HG03097 (cell line): ENCODE measurements at regions not wholly inside any gene's neighbourhood (a gene's known extent, or its start where the extent isn't known, plus 50 kb on each side); places are given as distances from the start of the nearest gene placed in this dataset.
"Not testable (repeated sequence)": the region's sequence is repeated elsewhere in the genome, so short reads cannot be mapped to it uniquely, and the experiment has no call there.

Experiments used
- ATAC-seq: cut with Tn5 transposase; IDR thresholded peaks from one replicate; pipeline ENCODE4 v1.9.1; 2021; ENCODE audit not compliant: unreplicated experiment, low FRiP score

- not testable (repeated sequence) for ATAC-seq
These were observed 249.8 kb upstream of the USP15 start for GRCh38 chr12:62010331-62010906.

GRCh38 chr12:62010973-62011372 lies 249.2 kb upstream of the USP15 start:
- not testable (repeated sequence) for ATAC-seq

GRCh38 chr12:62014330-62014729 lies 245.9 kb upstream of the USP15 start:
- ATAC-seq = no peak

DNA sequence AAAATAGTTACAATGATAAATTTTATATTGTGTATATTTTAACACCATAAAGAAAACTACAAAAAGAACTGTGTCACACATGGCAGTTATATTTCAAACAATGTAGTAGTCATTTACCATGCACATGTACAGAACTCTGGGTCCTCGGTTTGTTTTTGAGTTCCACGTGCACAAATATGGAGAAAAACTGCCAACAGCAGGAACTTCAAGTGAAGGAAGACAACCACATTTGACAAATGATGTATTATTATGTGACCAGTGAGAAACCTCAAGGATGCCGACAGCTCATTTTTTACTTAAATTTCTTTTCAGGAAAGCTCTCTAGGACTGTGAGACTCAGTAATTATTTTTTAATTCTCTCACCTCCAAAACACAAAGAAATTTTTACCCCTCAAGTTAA lies 244.2 kb upstream of the USP15 start:
- no peak for ATAC-seq

DNA sequence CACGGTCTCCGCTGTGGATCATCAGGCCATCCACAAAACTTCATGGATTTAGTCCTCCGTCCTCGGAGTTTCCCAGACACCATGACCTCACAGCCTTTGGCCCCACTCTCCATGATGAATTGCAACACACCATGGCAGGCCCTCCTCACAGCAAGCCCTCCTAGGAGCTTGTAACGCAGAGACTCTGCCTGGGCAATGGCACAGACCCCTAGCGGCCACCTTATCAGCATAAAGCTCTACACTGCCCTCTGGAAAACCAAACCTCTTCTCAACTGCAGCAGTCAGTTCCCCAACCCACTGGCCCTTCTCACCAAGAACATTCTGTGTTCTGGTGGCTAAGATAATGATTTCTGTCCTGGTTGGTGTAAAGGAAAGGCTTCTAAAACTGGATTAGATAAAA lies 238.4 kb upstream of the USP15 start:
- no peak for ATAC-seq

GRCh38 chr12:62028536-62028935 lies 231.7 kb upstream of the USP15 start:
- no peak for ATAC-seq

- no peak for ATAC-seq
These were observed 227.3 kb upstream of the USP15 start for GRCh38 chr12:62032870-62033269.

GRCh38 chr12:62044450-62045135 lies 215.6 kb upstream of the USP15 start:
- no peak for ATAC-seq

DNA sequence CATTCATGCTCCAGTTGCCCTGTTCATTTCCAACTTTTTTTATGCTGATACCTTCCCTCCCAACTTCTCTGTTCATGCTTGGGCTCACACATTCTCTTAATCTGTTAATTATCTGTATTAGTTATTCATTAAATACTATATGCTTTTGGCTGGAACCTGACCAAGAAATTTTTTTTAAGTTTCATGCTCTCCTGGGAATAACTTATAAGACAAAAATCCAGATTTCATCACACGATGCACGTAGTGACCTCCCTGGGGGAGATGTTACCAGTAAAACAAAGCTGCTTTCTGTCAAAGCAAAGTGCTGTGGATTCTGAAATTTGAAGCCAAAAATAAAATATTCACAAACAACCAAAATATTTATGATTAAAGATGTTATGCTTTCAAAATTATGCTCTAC lies 215.0 kb upstream of the USP15 start:
- ATAC-seq = no peak

GRCh38 chr12:62050785-62051184 lies 209.4 kb upstream of the USP15 start:
- ATAC-seq = no peak

DNA sequence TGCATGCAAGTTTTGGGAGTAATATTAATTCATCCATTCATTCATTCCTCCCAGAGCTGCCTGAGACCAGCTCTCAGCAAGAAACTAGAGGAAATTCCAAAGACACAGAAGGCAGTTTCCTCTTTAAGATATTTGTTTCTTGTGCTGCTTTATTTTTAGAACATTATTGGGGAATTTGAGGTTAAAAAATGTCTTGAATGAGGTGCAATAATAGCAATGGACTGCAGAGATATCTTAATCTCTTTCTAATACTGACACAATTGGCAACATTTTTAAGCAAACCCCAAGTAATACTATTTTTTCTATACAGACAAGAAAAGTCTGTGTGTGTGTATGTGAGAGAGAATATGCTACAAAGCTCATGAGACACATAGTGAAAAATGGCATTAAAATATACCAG lies 190.2 kb upstream of the USP15 start:
- no peak for ATAC-seq

DNA sequence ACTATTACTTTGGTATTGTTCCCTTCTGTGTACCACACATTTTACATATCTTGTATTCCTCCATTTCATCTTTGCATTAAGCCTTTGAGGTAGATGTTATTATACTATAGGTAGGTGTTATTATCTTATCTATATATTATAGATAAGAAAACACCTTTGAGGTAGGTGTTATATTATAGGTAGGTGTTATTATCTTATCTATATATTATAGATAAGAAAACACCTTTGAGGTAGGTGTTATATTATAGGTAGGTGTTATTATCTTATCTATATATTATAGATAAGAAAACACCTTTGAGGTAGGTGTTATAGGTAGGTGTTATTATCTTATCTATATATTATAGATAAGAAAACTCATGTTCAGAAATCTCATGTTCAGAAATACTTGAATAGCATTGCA lies 187.0 kb upstream of the USP15 start:
- not testable (repeated sequence) for ATAC-seq

- ATAC-seq = no peak
These were observed 184.3 kb upstream of the USP15 start for GRCh38 chr12:62075870-62076269.

DNA sequence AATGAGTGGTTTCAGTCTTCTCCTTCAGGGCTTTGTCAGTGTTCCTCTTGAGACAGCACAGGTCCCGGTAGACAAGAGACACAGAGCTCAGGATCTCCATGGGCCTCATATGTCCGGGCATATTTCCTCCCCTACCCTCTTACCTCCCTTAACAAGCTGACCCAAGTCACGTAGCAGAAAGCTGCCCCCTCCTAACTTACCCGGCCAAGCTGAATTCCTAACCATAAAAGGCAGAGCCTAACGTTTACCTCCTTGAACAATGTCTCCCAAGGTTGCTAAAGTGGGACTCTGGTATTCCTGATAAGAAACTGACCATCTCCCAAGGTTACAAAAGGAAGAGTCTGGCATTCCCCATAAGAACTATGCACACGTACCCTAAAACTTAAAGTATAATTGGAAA lies 182.2 kb upstream of the USP15 start:
- no peak for ATAC-seq

- no peak for ATAC-seq
These were observed 177.8 kb upstream of the USP15 start for GRCh38 chr12:62082448-62082847.

DNA sequence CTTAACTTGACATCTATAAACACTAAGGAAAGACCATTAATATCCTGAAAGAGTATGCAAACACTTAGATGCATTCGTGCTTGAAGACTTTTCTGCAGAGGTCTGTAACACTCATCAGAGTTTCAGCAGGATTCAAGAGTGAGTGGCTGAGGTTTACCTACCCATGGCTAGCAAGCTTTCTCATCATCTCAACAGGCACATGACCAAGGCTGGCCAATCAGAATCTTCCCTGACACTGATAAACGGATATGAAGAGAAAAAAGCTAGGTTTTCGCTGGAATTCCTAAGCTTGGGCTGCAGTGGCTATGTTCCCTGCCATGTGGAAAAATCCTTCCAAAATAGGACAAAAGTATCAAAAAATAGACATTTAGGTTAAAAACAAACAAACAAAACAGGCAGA lies 162.1 kb upstream of the USP15 start:
- ATAC-seq = no peak

DNA sequence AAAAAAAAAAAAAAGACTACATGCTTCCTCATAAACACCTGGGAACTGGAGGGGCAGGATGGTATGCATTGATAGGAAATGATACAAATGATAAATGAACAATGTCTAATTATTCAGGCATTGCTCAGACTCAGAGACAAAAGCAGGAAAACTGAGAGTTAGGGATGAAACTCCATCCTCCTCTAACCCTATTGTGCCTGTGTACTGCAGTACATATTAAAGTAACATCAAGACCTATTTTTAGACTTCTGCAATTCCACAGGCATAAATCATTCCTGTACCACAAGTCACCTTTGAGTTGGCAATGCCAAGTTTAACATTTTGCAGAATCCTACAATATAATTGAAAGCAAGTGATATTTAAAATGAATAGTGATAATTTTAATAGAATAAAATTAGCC lies 156.5 kb upstream of the USP15 start:
- ATAC-seq = no peak

DNA sequence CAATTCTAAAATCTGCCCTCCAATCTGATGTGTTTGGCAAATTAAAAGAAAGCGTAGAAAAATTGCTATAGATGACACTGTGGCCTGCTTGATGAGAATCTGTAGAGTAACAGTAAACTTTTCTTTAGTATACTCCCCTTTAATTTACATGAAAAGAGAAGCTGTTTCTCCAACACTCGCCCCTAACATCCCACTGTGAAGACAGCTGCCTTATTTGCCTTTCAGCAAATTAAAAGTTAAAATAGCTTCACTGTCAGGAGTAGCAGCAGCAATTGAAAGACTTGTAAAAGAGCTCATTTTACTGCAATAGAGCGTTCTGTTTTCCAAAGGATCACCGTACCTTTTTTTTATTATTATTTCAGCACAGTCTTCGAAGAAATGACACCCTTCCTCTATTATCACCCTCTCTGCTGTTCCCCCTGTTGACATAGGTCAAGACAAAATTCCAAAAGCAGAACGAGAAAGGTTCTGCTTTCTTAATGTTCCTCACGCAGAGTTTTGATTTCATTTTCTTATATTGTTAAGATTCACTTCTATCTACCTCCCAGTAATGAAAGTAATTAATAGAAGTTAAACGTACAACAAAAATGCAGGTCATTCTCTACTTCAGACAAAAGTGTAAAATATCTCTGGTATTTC lies 153.5 kb upstream of the USP15 start:
- no peak for ATAC-seq

GRCh38 chr12:62113366-62114011 lies 146.7 kb upstream of the USP15 start:
- ATAC-seq = no peak

DNA sequence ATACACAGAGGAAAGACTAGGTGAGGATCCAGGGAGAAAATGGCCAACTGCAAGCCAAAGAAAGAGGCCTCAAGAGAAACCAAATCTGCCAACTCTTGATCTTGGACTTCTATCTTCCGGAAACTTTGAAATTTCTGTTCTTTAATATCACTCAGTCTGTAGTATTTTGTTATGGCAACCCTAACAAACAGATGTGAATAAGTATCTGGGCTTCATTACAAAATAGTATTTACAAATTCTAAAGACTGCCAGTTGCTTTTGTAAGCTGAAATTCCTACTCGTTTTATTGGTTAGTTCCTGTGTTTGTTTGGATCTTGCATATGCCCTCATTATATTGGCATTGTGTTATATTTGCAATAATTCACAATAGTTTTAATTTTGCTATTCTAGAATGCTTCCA lies 143.2 kb upstream of the USP15 start:
- ATAC-seq = no peak

GRCh38 chr12:62123721-62124203 lies 136.4 kb upstream of the USP15 start:
- ATAC-seq = peak; percentile 88

- no peak for ATAC-seq
These were observed 132.7 kb upstream of the USP15 start for GRCh38 chr12:62127516-62127915.
